MM.1S (cell line): ENCODE measurements at regions not wholly inside any gene's neighbourhood (a gene's known extent, or its start where the extent isn't known, plus 50 kb on each side); places are given as distances from the start of the nearest gene placed in this dataset.

Experiments
- CTCF ChIP-seq: fragments of 300-600 bp; sonication (generic); IDR thresholded peaks from 2 replicates; pipeline ENCODE4 v1.5.1; 2016; ENCODE audit warnings: antibody characterized with exemption, low read length, mixed read lengths
- EZH2 ChIP-seq: fragments of 300-600 bp; sonication (generic); optimal IDR thresholded peaks from 2 replicates; pipeline ENCODE3; 2017; ENCODE audit warnings: low read depth, mild to moderate bottlenecking, antibody characterized with exemption, low read length, mixed read lengths

- TF ChIP-seq EZH2 (no peak), CTCF (no peak)
Measured at GRCh38 chr14:97109234-97109633, 312.1 kb downstream of the VRK1 start.
